NCI-H510A (cell line): ENCODE measurements at regions not wholly inside any gene's neighbourhood (a gene's known extent, or its start where the extent isn't known, plus 50 kb on each side); places are given as distances from the start of the nearest gene placed in this dataset.
"Not testable (repeated sequence)": the region's sequence is repeated elsewhere in the genome, so short reads cannot be mapped to it uniquely, and the experiment has no call there.

Experiments used
- DNase-seq: peaks from one replicate; lab custom pipeline; 2025; lab: John Stamatoyannopoulos, UW

GRCh38 chr13:21879263-21879914 lies 208.5 kb downstream of the FGF9 start:
- DNase-seq, result no peak

GRCh38 chr13:21882766-21883165 lies 211.9 kb downstream of the FGF9 start:
- DNase-seq, result peak; percentile 65

GRCh38 chr13:21883713-21884112 lies 212.8 kb downstream of the FGF9 start:
- no peak for DNase-seq

- peak; percentile 44 for DNase-seq
Observed at GRCh38 chr13:21884299-21884909, 213.5 kb downstream of the FGF9 start.

- DNase-seq, result no peak
Observed at GRCh38 chr13:21884965-21885567, 214.2 kb downstream of the FGF9 start.

- no peak for DNase-seq
Observed at GRCh38 chr13:21885714-21886224, 214.9 kb downstream of the FGF9 start.

GRCh38 chr13:21889651-21890050 lies 218.8 kb downstream of the FGF9 start:
- no peak for DNase-seq

- DNase-seq, result not testable (repeated sequence)
Observed at GRCh38 chr13:21890220-21890619, 219.3 kb downstream of the FGF9 start.

GRCh38 chr13:21894091-21894490 lies 223.2 kb downstream of the FGF9 start:
- DNase-seq, result no peak

- DNase-seq, result no peak
Observed at GRCh38 chr13:21894703-21895699, 224.1 kb downstream of the FGF9 start.

- no peak for DNase-seq
Observed at GRCh38 chr13:21895779-21896178, 224.9 kb downstream of the FGF9 start.

GRCh38 chr13:21897161-21897560 lies 226.3 kb downstream of the FGF9 start:
- DNase-seq, result no peak

- no peak for DNase-seq
Observed at GRCh38 chr13:21898459-21898858, 227.6 kb downstream of the FGF9 start.

- DNase-seq, result no peak
Observed at GRCh38 chr13:21898945-21899344, 228.1 kb downstream of the FGF9 start.

- no peak for DNase-seq
Observed at GRCh38 chr13:21901336-21901735, 230.5 kb downstream of the FGF9 start.

- no peak for DNase-seq
Observed at GRCh38 chr13:21901811-21902708, 231.2 kb downstream of the FGF9 start.

- DNase-seq, result no peak
Observed at GRCh38 chr13:21902709-21903098, 231.8 kb downstream of the FGF9 start.

- DNase-seq, result no peak
Observed at GRCh38 chr13:21905486-21905885, 234.6 kb downstream of the FGF9 start.

GRCh38 chr13:21909331-21909730 lies 238.5 kb downstream of the FGF9 start:
- DNase-seq, result no peak

- no peak for DNase-seq
Observed at GRCh38 chr13:21910546-21910945, 239.7 kb downstream of the FGF9 start.
